Pancreas (tissue), 10 donors: ENCODE measurements at regions not wholly inside any gene's neighbourhood (a gene's known extent, or its start where the extent isn't known, plus 50 kb on each side); places are given as distances from the start of the nearest gene placed in this dataset.

ENCODE experiments used
- ATAC-seq, 4 donors: fragments of 200-7000 bp; cut with Tn5 transposase; one replicate each; pipeline versions ENCODE4 v1.8.0 to v1.9.1; 2020; ENCODE audit warnings: mild to moderate bottlenecking in 4 of 4, moderate library complexity in 4 of 4
- DNase-seq, 6 donors: peaks; one replicate each; pipeline ENCODE4 v3.0.0-alpha.2; 2020
- FAIRE-seq: peaks from 2 replicates; lab custom pipeline; 2012; peaks lifted over from hg19 to GRCh38; lab: Jason Lieb, UNC
- H3K27ac ChIP-seq, 4 donors: fragments of 200-600 bp; sonication (generic); 1 replicate in 3 of 4; 2 replicates in 1 of 4; pipeline versions ENCODE4 v1.5.0 to v1.8.0; 2020
- H3K27me3 ChIP-seq, 4 donors: fragments of 200-600 bp; one replicate each; pipeline ENCODE4 v1.8.0; 2021
- H3K36me3 ChIP-seq, 3 donors: fragments of 200-600 bp; sonication (generic) in 1 of 3; one replicate each; pipeline versions ENCODE4 v1.5.0 to v1.8.0; 2020 to 2021
- H3K4me1 ChIP-seq, 3 donors: fragments of 200-600 bp; one replicate each; pipeline ENCODE4 v1.8.0; 2021
- H3K4me3 ChIP-seq, 4 donors: fragments of 200-600 bp; sonication (generic) in 2 of 4; one replicate each; pipeline versions ENCODE4 v1.5.0 to v1.8.0; 2020 to 2021
- H3K9me3 ChIP-seq, 4 donors: fragments of 200-600 bp; one replicate each; pipeline ENCODE4 v1.8.0; 2021
- CTCF ChIP-seq, 4 donors: fragments of 200-600 bp; sonication (generic) in 3 of 4; IDR thresholded peaks; one replicate each; pipeline versions ENCODE4 v1.5.0 to v1.8.0; 2021; ENCODE audit warnings: antibody characterized with exemption in 4 of 4
- WGBS, 2 donors: extraction: QIAGEN DNeasy Blood & Tissue Kit; methylation state at CpG; one replicate each; pipeline ENCODE4 v1.1.7; 2013; 5-methylcytosine and 5-hydroxymethylcytosine counted together
- intact Hi-C, 3 donors: fragments of 100-400 bp; cut with DNase I; formaldehyde crosslinking; loops; one replicate each; pipeline versions ENCODE4 v1.11.1 to v1.14.2; 2022
- donor health status: healthy with polysubstance abuse.
- donor health status: DM: no; HTN: no; CAD: no; lungs with moderate emphysema.
- donor health status: DM: no; HTN: no; CAD: no.
- donor health status: control.
- donor health status: control.
- donor health status: Bipolar disorder and iron deficiency.
- donor health status: DM: yes; HTN: yes; CAD: no.
- donor health status: DM: no; HTN: no; CAD: no.
- donor health status: DM: no; HTN: no; CAD: no.
- donor health status: DM: yes; HTN: yes; CAD: no.

GRCh38 chr3:107428051-107428858 is 51.0 kb downstream of the CCDC54 start:
- no peak for DNase-seq
- no peak for FAIRE-seq
- 63 to 66% methylated on average over 4 of the region's 4 CpGs for WGBS, 2 donors
- Histone ChIP-seq H3K4me1 (peaks cover 0 to 12% (median 12%) of the 10 kb centered on the region in 3 donors), H3K4me3 (no peak overlapping the region), H3K27me3 (no peaks in the 10 kb centered on the region), H3K36me3 (no peaks in the 10 kb centered on the region), H3K9me3 (no peaks in the 10 kb centered on the region), H3K27ac (no peak overlapping the region)
- no peak for ATAC-seq
- TF ChIP-seq CTCF (IDR thresholded peaks at IDR 0.05) = no peak
- intact Hi-C loops = no loop called here

GRCh38 chr3:107429320-107430181 is 52.3 kb downstream of the CCDC54 start:
- H3K4me1 ChIP-seq = peaks cover 0 to 12% (median 12%) of the 10 kb centered on the region in 3 donors
- H3K4me3 ChIP-seq = peak overlapping the region in 3 of 4 donors; percentile 1 to 82 (median 78)
- no peaks in the 10 kb centered on the region for H3K27me3 ChIP-seq
- peak; percentile 59 to 82 (median 73) for TF ChIP-seq CTCF (IDR thresholded peaks at IDR 0.05)
- ATAC-seq (peak; percentile 56 to 83 (median 74)), FAIRE-seq (no peak), DNase-seq (peak; percentile 49 to 80 (median 64))
- no peaks in the 10 kb centered on the region for H3K36me3 ChIP-seq
- 22 to 26% methylated on average over 37 of the region's 37 CpGs for WGBS, 2 donors
- H3K9me3 ChIP-seq = no peaks in the 10 kb centered on the region
- H3K27ac ChIP-seq = peak overlapping the region in 2 of 4 donors; percentile 27 to 63
- intact Hi-C loops = no loop called here

- H3K4me3 ChIP-seq = peak overlapping the region; percentile 59 to 82 (median 74)
- no peak for TF ChIP-seq CTCF (IDR thresholded peaks at IDR 0.05)
- peak in 3 of 6 donors; percentile 22 to 48 (median 23) for DNase-seq
- no peaks in the 10 kb centered on the region for H3K27me3 ChIP-seq
- peaks cover 0 to 12% (median 12%) of the 10 kb centered on the region in 3 donors for H3K4me1 ChIP-seq
- intact Hi-C loops = no loop called here
- H3K27ac ChIP-seq = peak overlapping the region in 3 of 4 donors; percentile 93 to 99 (median 98)
- no peaks in the 10 kb centered on the region for H3K9me3 ChIP-seq
- no peak for FAIRE-seq
- 29 to 31% methylated on average over 23 of the region's 23 CpGs for WGBS, 2 donors
- ATAC-seq = peak in 2 of 4 donors; percentile 1 to 3
- no peaks in the 10 kb centered on the region for H3K36me3 ChIP-seq
Measured at GRCh38 chr3:107430214-107430995, 53.2 kb downstream of the CCDC54 start.

- intact Hi-C loops = no loop called here
- no peak for DNase-seq
- Histone ChIP-seq H3K4me3 (peak overlapping the region; percentile 59 to 82 (median 74)), H3K27me3 (no peaks in the 10 kb centered on the region), H3K36me3 (no peaks in the 10 kb centered on the region), H3K9me3 (no peaks in the 10 kb centered on the region), H3K4me1 (peaks cover 0 to 12% (median 12%) of the 10 kb centered on the region in 3 donors), H3K27ac (peak overlapping the region; percentile 93 to 99 (median 96))
- WGBS, 2 donors = 1 to 2% methylated on average over 14 to 16 of the region's 16 CpGs
- no peak for TF ChIP-seq CTCF (IDR thresholded peaks at IDR 0.05)
- ATAC-seq = peak; percentile 12 to 39 (median 28)
- FAIRE-seq = no peak
Measured at GRCh38 chr3:107430996-107431245, 53.7 kb downstream of the CCDC54 start.
